Nephron progenitor cell (in vitro differentiated cells): ENCODE measurements at regions not wholly inside any gene's neighbourhood (a gene's known extent, or its start where the extent isn't known, plus 50 kb on each side); places are given as distances from the start of the nearest gene placed in this dataset.
"Not testable (repeated sequence)": the region's sequence is repeated elsewhere in the genome, so short reads cannot be mapped to it uniquely, and the experiment has no call there.

Source experiments
- DNase-seq: peaks from one replicate; pipeline ENCODE4 v3.0.0; 2021
- H3K27ac Mint-ChIP-seq: 2 replicates; pipeline ENCODE4 v1.8.0; 2021; ENCODE audit warnings: mild to moderate bottlenecking, moderate library complexity, mixed read lengths
- H3K27me3 Mint-ChIP-seq: 2 replicates; pipeline ENCODE4 v1.8.0; 2021; ENCODE audit warnings: mild to moderate bottlenecking, low read depth, mixed read lengths; ENCODE audit not compliant: poor library complexity
- H3K36me3 Mint-ChIP-seq: 2 replicates; pipeline ENCODE4 v1.8.0; 2021; ENCODE audit warnings: low read depth, mixed read lengths
- H3K4me1 Mint-ChIP-seq: 2 replicates; pipeline ENCODE4 v1.8.0; 2021; ENCODE audit warnings: mixed read lengths
- H3K4me3 Mint-ChIP-seq: 2 replicates; pipeline ENCODE4 v1.8.0; 2021; ENCODE audit warnings: mild to moderate bottlenecking, moderate library complexity, mixed read lengths
- H3K9me3 Mint-ChIP-seq: 2 replicates; pipeline ENCODE4 v1.8.0; 2021; ENCODE audit warnings: mild to moderate bottlenecking, moderate library complexity, mixed read lengths
- CTCF ChIP-seq: fragments of 200-600 bp; sonication (generic); IDR thresholded peaks from 2 replicates; pipeline ENCODE4 v1.5.0; 2021; ENCODE audit warnings: antibody characterized with exemption

GRCh38 chr14:23763394-23763793 lies 127.2 kb downstream of the DHRS2 start:
- no peaks in the 10 kb centered on the region for H3K4me1 Mint-ChIP-seq
- no peaks in the 10 kb centered on the region for H3K36me3 Mint-ChIP-seq
- no peak for TF ChIP-seq CTCF
- H3K9me3 Mint-ChIP-seq, result peaks cover 34% of the 10 kb centered on the region
- H3K27ac Mint-ChIP-seq, result no peak overlapping the region
- peaks cover 25% of the 10 kb centered on the region for H3K27me3 Mint-ChIP-seq
- no peak for DNase-seq
- H3K4me3 Mint-ChIP-seq, result no peak overlapping the region

GRCh38 chr14:23766737-23767401 lies 130.7 kb downstream of the DHRS2 start:
- Mint-ChIP-seq H3K4me3 (no peak overlapping the region), H3K36me3 (no peaks in the 10 kb centered on the region), H3K9me3 (peaks cover 13% of the 10 kb centered on the region), H3K27ac (no peak overlapping the region), H3K27me3 (peaks cover 24% of the 10 kb centered on the region), H3K4me1 (no peaks in the 10 kb centered on the region)
- no peak for TF ChIP-seq CTCF
- DNase-seq, result no peak

- H3K4me1 Mint-ChIP-seq, H3K27ac Mint-ChIP-seq, H3K4me3 Mint-ChIP-seq, H3K36me3 Mint-ChIP-seq: not testable (repeated sequence)
- Mint-ChIP-seq H3K9me3 (peaks cover 16% of the 10 kb centered on the region), H3K27me3 (peaks cover 25% of the 10 kb centered on the region)
- DNase-seq, result peak; percentile 2
Observed at GRCh38 chr14:23769221-23769728, 133.1 kb downstream of the DHRS2 start.

- TF ChIP-seq CTCF, result no peak
- no peaks in the 10 kb centered on the region for H3K4me1 Mint-ChIP-seq
- H3K27ac Mint-ChIP-seq, result no peak overlapping the region
- H3K27me3 Mint-ChIP-seq, result peaks cover 25% of the 10 kb centered on the region
- H3K4me3 Mint-ChIP-seq, result no peak overlapping the region
- DNase-seq, result no peak
- H3K36me3 Mint-ChIP-seq, result no peaks in the 10 kb centered on the region
- H3K9me3 Mint-ChIP-seq, result peaks cover 3% of the 10 kb centered on the region
Observed at GRCh38 chr14:23773981-23774380, 137.8 kb downstream of the DHRS2 start.

GRCh38 chr14:23776296-23776695 lies 140.1 kb downstream of the DHRS2 start:
- H3K9me3 Mint-ChIP-seq, result peaks cover 9% of the 10 kb centered on the region
- H3K27me3 Mint-ChIP-seq, result peaks cover 29% of the 10 kb centered on the region
- H3K4me1 Mint-ChIP-seq, result no peaks in the 10 kb centered on the region
- H3K36me3 Mint-ChIP-seq, result no peaks in the 10 kb centered on the region
- no peak overlapping the region for H3K27ac Mint-ChIP-seq
- no peak for TF ChIP-seq CTCF
- no peak overlapping the region for H3K4me3 Mint-ChIP-seq
- no peak for DNase-seq

- H3K36me3 Mint-ChIP-seq, result no peaks in the 10 kb centered on the region
- H3K27me3 Mint-ChIP-seq, result peaks cover 25% of the 10 kb centered on the region
- DNase-seq, result no peak
- H3K27ac Mint-ChIP-seq, result no peak overlapping the region
- H3K4me3 Mint-ChIP-seq, result no peak overlapping the region
- H3K9me3 Mint-ChIP-seq, result peaks cover 21% of the 10 kb centered on the region
- H3K4me1 Mint-ChIP-seq, result no peaks in the 10 kb centered on the region
- no peak for TF ChIP-seq CTCF
Observed at GRCh38 chr14:23785208-23785607, 149.0 kb downstream of the DHRS2 start.
